Activated naive CD4-positive, alpha-beta T cell treated with anti-CD3 and anti-CD28 coated beads, Interleukin-2, amount 50 U/mL, for 24 hours (primary cell): ENCODE measurements at regions not wholly inside any gene's neighbourhood (a gene's known extent, or its start where the extent isn't known, plus 50 kb on each side); places are given as distances from the start of the nearest gene placed in this dataset.
A peak's percentile ranks its signal among the peaks of the same experiment; 100 is the strongest.

ENCODE experiments used
- H3K27ac Mint-ChIP-seq: one replicate; pipeline ENCODE4 v1.8.0; 2021; ENCODE audit warnings: mild to moderate bottlenecking, mixed read lengths
- H3K27me3 Mint-ChIP-seq: one replicate; pipeline ENCODE4 v1.8.0; 2021; ENCODE audit warnings: mixed read lengths
- H3K36me3 Mint-ChIP-seq: one replicate; pipeline ENCODE4 v1.8.0; 2021; ENCODE audit warnings: mixed read lengths
- H3K4me1 Mint-ChIP-seq: one replicate; pipeline ENCODE4 v1.8.0; 2021; ENCODE audit warnings: mixed read lengths
- H3K4me3 Mint-ChIP-seq: one replicate; pipeline ENCODE4 v1.8.0; 2021; ENCODE audit warnings: mild to moderate bottlenecking, mixed read lengths
- H3K9me3 Mint-ChIP-seq: one replicate; pipeline ENCODE4 v1.8.0; 2021; ENCODE audit warnings: mixed read lengths

DNA sequence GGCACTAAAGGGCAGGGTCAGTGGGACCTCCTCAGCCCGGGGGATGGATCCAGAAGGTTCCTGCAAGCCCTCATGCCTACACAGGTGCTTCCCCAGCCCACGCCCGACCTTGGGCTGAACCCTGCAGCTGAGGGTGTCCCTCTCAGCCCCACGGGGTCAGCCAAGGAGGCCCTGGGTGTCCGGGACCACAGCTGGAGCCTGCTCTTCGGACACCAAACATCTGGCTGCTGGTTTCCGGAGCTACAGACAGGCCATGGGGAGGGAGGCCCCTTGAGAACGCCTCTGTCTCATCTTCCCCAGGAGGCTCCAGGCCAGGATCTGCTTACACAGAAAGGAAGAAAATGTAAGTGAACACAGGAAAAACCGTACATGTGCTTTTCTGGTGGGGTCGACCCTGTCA lies 355.7 kb downstream of the MN1 start:
- Mint-ChIP-seq H3K4me1 (no peaks in the 10 kb centered on the region), H3K4me3 (no peak overlapping the region), H3K27ac (no peak overlapping the region), H3K36me3 (no peaks in the 10 kb centered on the region), H3K27me3 (no peaks in the 10 kb centered on the region), H3K9me3 (no peaks in the 10 kb centered on the region)

DNA sequence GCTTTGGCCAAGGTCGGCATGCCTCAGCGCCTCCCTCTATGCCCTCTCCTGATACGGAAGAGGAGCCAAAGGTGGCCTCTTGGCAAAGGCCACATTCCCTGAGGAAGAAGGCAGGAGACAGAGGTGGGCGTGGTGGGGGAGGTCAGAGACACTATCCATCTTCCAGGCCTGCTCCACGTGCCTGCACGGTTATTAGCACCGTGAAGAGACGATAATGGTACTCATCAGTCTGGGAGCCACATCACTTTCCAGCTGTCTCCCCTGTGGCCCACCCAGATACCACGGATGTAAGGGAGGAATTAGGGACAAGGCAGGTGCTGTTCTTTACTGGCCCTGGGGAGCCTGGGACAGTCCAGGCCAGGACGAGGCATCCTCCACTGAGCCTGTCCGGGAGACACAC lies 354.3 kb downstream of the MN1 start:
- Mint-ChIP-seq H3K27me3 (no peaks in the 10 kb centered on the region), H3K4me1 (no peaks in the 10 kb centered on the region), H3K4me3 (no peak overlapping the region), H3K9me3 (no peaks in the 10 kb centered on the region), H3K36me3 (no peaks in the 10 kb centered on the region), H3K27ac (peak overlapping the region; percentile 1)

DNA sequence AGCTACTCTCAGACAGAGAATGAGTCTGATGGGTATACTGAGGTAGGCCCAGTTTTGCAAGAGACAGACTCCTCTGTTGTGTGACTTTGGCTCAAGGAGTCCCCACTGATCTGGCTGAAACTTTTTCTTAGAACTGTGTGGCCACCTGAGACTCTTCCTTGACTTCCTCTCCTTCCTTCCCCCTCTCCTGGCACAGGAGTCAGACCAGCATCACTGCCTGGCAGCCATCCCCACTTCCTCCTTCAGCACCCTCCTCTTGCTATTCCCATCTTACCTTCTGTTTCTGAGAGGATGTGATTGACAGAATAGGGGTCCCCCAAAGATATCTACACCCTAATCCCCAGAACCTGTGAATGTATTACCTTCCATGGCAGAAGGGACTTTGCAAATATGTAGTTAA lies 351.1 kb downstream of the MN1 start:
- no peak overlapping the region for H3K27ac Mint-ChIP-seq
- H3K4me3 Mint-ChIP-seq: no peak overlapping the region
- H3K36me3 Mint-ChIP-seq: no peaks in the 10 kb centered on the region
- H3K4me1 Mint-ChIP-seq: no peaks in the 10 kb centered on the region
- no peaks in the 10 kb centered on the region for H3K9me3 Mint-ChIP-seq
- H3K27me3 Mint-ChIP-seq: no peaks in the 10 kb centered on the region

DNA sequence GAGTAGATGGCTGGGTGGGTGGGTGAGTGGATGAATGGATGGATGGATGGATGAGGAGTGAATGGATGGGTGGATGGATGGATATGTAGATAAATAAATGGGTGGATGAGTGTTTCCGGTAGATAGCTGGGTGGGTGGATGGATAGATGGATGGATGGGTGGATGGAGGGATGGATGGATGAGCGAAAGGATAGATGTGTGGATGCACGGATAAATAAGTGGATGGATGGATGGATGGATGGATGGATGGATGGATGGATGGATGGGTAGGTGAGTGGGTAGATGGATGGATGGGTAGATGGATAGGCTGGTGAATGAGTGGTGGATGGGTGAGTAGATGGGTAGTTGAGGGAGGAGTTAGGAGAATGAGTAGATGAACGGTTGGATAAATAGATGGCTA lies 349.3 kb downstream of the MN1 start:
- no peak overlapping the region for H3K27ac Mint-ChIP-seq
- no peaks in the 10 kb centered on the region for H3K36me3 Mint-ChIP-seq
- no peak overlapping the region for H3K4me3 Mint-ChIP-seq
- no peaks in the 10 kb centered on the region for H3K9me3 Mint-ChIP-seq
- no peaks in the 10 kb centered on the region for H3K4me1 Mint-ChIP-seq
- peaks cover 1% of the 10 kb centered on the region for H3K27me3 Mint-ChIP-seq

DNA sequence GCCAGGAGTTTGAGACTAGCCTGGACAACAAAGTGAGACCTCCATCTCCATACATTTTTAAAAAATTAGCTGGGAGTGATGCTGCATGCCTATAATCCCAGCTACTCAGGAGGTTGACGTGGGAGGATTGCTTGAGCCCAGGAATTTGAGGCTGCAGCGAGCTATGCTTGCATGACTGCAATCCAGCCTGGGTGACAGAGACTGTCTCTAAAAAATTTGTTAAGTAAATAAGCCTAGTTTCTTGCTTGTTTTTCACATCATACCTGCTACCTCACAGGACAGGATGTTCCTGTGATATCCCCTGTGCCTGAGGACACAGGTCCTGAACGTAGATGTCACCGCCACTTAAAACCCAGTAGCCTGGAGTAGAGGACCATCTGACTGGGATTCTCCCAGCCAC lies 348.6 kb downstream of the MN1 start:
- Mint-ChIP-seq H3K27me3 (peaks cover 4% of the 10 kb centered on the region), H3K36me3 (no peaks in the 10 kb centered on the region), H3K4me1 (no peaks in the 10 kb centered on the region), H3K9me3 (no peaks in the 10 kb centered on the region), H3K4me3 (no peak overlapping the region), H3K27ac (no peak overlapping the region)

DNA sequence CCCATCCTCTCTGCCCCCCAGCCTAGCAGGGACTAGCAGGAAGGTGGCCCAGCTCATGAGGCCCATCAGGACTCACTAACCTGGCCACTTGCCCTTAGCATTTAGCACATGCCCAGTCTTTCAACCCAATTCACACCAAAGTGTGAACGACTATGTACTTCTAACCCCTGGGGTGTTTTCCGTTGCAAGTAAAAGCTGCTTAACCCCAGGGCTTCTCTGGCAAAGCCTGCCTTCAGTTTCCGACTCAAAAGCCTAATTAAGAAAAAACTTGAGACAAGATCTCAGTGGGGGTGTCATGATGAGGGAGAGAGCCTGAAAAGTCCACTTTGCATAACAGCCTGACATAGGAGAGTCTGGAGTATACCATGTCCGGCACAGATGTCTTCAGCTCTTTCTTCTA lies 347.8 kb downstream of the MN1 start:
- peaks cover 4% of the 10 kb centered on the region for H3K27me3 Mint-ChIP-seq
- no peak overlapping the region for H3K27ac Mint-ChIP-seq

DNA sequence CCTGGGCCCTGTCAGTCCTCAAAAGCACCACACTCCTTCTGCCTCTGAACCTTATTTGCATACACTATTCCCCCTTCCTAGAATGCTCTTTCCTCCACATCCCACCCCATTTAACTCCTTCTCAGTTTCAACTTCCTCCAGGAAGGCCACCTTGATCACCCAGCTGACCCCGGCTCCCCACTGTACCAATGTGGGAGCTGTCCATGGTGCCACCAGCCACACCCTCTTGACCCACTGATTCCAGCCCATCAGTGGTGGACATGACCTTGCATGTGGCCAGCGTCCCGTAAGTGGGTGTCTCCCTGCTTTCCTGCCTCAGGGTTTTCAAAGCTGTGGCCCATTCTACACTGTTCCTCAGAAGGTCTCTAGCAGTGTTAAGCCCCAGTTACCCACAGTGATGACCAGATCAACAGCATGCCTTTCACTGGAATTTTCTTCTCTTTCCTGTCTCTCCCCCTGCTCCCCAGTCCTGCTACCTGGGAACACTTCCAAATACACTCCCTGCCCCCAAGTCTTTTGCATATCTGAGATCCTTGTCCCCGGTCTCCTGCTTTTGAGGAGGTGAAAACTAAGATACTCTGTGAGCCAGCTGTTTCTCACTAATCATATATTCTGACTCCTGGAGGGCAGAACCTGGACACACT lies 346.6 kb downstream of the MN1 start:
- H3K27me3 Mint-ChIP-seq: peaks cover 4% of the 10 kb centered on the region
- no peak overlapping the region for H3K27ac Mint-ChIP-seq
- H3K36me3 Mint-ChIP-seq: no peaks in the 10 kb centered on the region
- no peaks in the 10 kb centered on the region for H3K9me3 Mint-ChIP-seq
- H3K4me3 Mint-ChIP-seq: no peak overlapping the region
- H3K4me1 Mint-ChIP-seq: no peaks in the 10 kb centered on the region

More for the DNA sequence above, 347.8 kb downstream of the MN1 start:
- H3K4me3 Mint-ChIP-seq: no peak overlapping the region
- no peaks in the 10 kb centered on the region for H3K36me3 Mint-ChIP-seq
- H3K9me3 Mint-ChIP-seq: no peaks in the 10 kb centered on the region
- H3K4me1 Mint-ChIP-seq: no peaks in the 10 kb centered on the region

DNA sequence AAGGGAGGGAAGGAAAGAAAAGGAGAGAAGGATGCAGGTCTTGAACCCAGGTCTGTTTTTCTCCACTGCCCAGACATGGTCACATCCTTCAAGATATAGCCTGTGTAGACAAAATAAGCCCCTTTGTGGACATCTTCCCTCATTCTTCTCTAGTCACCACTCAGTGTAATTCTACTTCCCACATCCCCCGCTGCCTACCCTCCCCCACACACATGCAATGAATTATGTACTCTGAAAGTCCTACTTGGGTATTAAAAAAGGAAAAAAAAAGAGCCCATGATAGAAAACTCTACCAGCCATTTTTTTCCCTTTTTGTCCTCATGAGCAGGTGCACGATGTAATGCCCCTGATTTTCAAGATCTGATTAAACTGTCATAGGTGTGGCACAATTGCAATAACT lies 346.0 kb downstream of the MN1 start:
- peaks cover 4% of the 10 kb centered on the region for H3K27me3 Mint-ChIP-seq
- H3K27ac Mint-ChIP-seq: no peak overlapping the region
- H3K9me3 Mint-ChIP-seq: no peaks in the 10 kb centered on the region
- H3K4me1 Mint-ChIP-seq: no peaks in the 10 kb centered on the region
- no peak overlapping the region for H3K4me3 Mint-ChIP-seq
- no peaks in the 10 kb centered on the region for H3K36me3 Mint-ChIP-seq

DNA sequence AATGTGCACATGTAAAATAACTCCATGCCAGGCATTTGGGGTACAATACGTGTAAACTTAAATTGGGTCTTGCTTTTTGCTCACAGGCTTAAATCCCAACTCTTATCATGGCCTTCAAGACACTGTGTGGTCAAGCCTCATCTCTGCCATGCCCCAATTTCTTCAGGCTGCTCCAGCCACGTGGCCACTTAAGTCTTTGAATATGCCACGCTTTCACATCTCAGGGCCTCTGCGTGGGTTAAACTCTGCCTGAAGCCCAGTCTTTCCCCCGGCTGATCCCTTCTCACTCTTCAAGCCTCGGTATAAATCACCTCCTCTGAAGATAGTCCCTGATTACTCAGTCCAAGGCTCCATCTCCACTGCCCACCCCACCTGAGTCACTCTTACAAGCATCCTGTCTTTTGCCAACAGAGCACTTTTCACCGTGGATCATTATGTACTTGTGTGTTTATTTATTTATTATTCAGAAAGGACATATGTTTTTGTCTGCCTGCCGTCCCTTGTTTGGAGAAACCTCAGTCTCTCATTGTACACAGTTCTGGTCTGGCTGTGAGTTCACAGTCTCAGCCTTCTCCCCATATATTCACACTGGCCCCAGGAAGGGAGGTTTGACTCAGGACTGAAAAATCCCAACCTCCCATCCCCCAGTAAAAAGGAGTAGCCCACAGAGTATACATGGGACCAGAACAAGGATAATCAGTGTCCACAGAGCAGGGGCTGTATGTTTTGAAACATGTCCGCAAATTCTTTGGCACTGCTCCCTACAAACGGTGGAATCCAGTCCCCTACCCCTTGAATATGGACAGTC lies 344.7 kb downstream of the MN1 start:
- H3K4me1 Mint-ChIP-seq: no peaks in the 10 kb centered on the region
- no peaks in the 10 kb centered on the region for H3K36me3 Mint-ChIP-seq
- H3K9me3 Mint-ChIP-seq: no peaks in the 10 kb centered on the region
- no peak overlapping the region for H3K4me3 Mint-ChIP-seq
- peaks cover 6% of the 10 kb centered on the region for H3K27me3 Mint-ChIP-seq
- H3K27ac Mint-ChIP-seq: no peak overlapping the region

DNA sequence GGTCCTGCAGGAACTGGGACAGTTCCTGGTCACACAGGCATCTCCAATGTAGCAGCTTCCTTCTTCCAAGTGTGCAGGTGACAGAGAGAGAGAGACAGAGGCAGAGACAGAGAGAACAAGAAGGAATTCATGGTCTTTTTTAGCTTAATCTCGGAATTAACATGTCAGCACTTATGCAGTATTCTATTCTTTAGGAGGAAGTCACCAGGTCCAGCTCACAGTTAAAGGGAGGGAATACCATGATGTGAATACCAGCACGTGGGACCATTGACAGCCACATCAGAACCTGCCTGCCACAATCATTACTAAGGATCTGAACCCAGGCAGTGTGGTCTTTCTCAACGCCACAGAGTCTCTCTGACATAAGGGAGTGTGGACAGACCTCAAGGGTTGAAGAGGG lies 341.6 kb downstream of the MN1 start:
- Mint-ChIP-seq H3K4me1 (no peaks in the 10 kb centered on the region), H3K27me3 (peaks cover 8% of the 10 kb centered on the region), H3K9me3 (no peaks in the 10 kb centered on the region), H3K4me3 (no peak overlapping the region), H3K36me3 (no peaks in the 10 kb centered on the region), H3K27ac (no peak overlapping the region)

DNA sequence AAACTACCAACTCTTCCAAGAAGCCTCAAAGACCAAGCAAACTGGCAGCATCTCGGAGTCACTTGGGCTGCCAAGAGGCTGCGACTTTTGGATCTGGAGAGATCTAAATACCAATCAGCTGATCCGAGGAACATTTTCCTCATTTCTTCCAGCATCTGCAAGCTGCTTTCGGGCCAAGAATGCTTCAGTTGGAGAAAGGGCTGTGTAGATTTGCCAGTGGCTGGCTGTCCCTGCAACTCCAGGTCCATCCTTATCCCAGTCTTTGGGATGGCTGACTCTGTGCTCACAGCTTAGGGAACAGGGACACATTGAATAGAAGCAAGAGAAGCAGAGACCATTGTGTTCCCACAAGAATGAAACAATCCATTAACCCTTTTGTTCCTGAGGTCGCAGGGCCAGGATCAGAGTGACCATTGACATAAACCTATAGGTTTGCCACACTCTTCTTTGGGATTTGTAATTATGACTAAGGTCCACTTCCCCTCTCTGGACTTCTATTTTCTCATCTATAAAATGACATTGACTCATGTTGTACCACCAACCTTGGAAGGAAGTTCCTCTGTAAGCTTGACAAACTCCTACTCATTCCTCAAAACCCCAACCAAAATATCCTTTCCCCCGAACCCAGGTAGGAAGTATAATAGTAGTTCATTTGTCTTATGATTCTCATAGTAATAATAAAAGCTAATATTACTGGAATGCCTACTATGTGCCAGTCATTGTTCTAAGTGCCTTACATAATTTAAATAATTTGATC lies 340.8 kb downstream of the MN1 start:
- H3K4me3 Mint-ChIP-seq: no peak overlapping the region
- no peaks in the 10 kb centered on the region for H3K9me3 Mint-ChIP-seq
- no peak overlapping the region for H3K27ac Mint-ChIP-seq
- peaks cover 10% of the 10 kb centered on the region for H3K27me3 Mint-ChIP-seq
- no peaks in the 10 kb centered on the region for H3K36me3 Mint-ChIP-seq
- H3K4me1 Mint-ChIP-seq: no peaks in the 10 kb centered on the region

DNA sequence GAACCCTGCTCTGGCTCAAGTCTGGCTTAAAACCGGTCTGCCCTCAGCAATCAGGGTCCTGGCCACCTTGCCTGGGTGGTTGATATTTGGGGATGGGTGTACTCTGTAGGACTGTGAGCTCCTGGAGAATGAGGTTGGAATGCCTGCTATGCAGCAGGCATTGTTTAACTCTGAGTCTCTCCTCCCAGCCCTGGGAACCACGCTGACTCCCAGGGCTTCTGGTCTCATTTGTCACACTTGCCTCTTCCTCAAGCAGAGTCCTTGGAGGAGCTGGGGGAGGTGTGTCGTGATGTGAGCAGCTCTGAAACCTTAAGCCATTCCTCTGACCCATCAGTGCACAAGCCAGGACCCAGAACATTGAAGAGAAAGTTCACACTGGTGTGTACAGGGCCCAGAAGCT lies 340.1 kb downstream of the MN1 start:
- Mint-ChIP-seq H3K36me3 (no peaks in the 10 kb centered on the region), H3K27me3 (peaks cover 10% of the 10 kb centered on the region), H3K4me3 (no peak overlapping the region), H3K4me1 (no peaks in the 10 kb centered on the region), H3K9me3 (no peaks in the 10 kb centered on the region), H3K27ac (no peak overlapping the region)

DNA sequence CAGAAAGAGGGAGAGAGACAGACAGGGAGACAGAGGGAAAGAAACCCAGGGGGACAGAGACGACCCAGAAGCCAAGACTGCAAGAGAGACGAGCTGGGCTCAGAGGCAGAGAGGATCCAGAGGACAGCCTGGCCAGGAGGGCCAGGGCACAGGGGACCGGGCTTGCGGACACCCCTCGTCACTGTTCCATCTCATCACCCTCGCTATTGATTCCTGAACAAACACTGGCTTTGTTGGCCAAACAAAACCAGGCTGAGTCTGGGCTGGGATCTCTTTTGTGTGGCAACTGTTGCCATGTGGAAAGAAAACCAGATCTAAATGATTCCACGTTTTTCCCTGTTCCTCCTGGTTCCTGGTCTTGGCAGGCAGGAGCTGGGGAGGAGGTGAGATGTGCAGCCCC lies 339.4 kb downstream of the MN1 start:
- Mint-ChIP-seq H3K4me1 (no peaks in the 10 kb centered on the region), H3K9me3 (no peaks in the 10 kb centered on the region), H3K27ac (no peak overlapping the region), H3K27me3 (peaks cover 8% of the 10 kb centered on the region), H3K36me3 (no peaks in the 10 kb centered on the region), H3K4me3 (no peak overlapping the region)

DNA sequence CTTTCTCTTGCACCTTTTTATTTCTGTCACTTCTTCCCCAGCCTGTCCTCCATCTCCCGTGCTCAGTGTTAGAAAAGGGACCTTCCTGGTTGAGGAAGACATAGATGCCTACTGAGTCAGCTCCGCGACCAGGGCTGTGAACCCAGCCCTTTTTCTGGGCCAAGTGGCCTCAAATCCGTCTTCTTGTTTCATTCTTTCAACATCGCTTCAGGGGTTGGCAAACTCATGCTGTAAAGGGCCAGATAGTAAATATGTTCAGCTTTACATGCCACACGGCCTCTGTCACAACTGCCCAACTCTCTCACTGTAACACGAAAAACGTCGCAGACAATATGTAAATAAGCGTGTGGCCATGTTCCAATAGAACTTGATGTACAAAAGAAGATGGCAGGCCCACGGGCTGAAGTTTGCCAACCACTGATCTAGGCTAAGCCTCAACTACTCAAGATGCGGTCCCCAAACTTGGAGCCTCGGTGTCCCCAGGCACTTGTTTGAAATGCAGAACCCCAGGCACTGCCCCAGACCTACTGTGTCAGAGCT lies 338.4 kb downstream of the MN1 start:
- no peaks in the 10 kb centered on the region for H3K36me3 Mint-ChIP-seq
- no peak overlapping the region for H3K4me3 Mint-ChIP-seq
- H3K27me3 Mint-ChIP-seq: peaks cover 6% of the 10 kb centered on the region
- no peaks in the 10 kb centered on the region for H3K9me3 Mint-ChIP-seq
- no peak overlapping the region for H3K27ac Mint-ChIP-seq
- no peaks in the 10 kb centered on the region for H3K4me1 Mint-ChIP-seq

DNA sequence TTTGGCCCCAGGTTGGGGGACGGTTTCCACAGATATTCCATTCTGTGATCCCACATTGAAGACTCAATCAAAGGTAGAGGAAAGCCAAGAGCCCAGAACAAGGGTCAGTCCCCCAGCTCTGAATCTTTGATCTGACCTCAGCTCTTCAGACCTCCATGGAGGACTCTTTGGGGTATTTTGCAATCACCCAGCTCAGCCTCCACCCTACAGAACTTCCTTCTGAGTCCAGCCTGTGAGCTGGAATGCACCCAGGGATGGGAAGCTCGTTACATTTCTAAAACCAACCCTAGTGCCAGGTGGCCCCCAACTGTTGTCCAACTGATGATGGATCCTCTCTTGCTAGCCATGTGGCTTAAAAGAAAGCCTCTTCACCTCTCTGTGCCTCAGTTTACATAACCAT lies 335.3 kb downstream of the MN1 start:
- Mint-ChIP-seq H3K36me3 (no peaks in the 10 kb centered on the region), H3K27me3 (peaks cover 6% of the 10 kb centered on the region), H3K27ac (no peak overlapping the region), H3K4me3 (no peak overlapping the region), H3K9me3 (no peaks in the 10 kb centered on the region), H3K4me1 (no peaks in the 10 kb centered on the region)
